ENCODE measurements at regions not wholly inside any gene's neighbourhood (a gene's known extent, or its start where the extent isn't known, plus 50 kb on each side); places are given as distances from the start of the nearest gene placed in this dataset.

DNA sequence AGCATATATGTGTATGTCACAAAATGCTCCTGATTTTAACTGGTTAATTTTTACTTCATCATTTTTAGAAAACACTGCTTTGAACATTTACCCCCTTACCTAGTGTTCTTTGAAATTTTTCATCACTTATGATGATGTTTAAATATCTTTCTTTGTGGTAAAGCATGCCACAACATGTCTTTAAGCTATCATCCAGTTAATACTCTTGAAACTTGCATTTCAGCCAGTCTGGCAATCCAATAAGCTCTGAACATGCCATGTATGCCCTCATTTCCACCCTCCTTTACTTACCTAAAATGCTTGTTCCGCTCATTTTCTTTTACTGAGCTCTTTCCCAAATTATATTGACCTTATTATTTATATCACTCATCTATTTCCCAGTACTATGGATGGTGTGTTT is 581.2 kb downstream of the RAPGEF2 start:
- DNase-seq (ENCODE audit: low read depth) = no peak
- TF ChIP-seq CTCF (IDR thresholded peaks at IDR 0.05; ENCODE audit: insufficient read depth, low read length) = no peak
- H3K4me3 ChIP-seq (ENCODE audit: low read depth, low read length) = no peak overlapping the region

GRCh38 chr4:159685340-159686092 is 582.6 kb downstream of the RAPGEF2 start:
- no peak for TF ChIP-seq CTCF (IDR thresholded peaks at IDR 0.05; ENCODE audit: insufficient read depth, low read length)
- no peak overlapping the region for H3K4me3 ChIP-seq (ENCODE audit: low read depth, low read length)
- no peak for DNase-seq (ENCODE audit: low read depth)

GRCh38 chr4:159689526-159689925 is 586.6 kb downstream of the RAPGEF2 start:
- no peak overlapping the region for H3K4me3 ChIP-seq (ENCODE audit: low read depth, low read length)
- no peak for DNase-seq (ENCODE audit: low read depth)
- TF ChIP-seq CTCF (IDR thresholded peaks at IDR 0.05; ENCODE audit: insufficient read depth, low read length) = no peak

DNA sequence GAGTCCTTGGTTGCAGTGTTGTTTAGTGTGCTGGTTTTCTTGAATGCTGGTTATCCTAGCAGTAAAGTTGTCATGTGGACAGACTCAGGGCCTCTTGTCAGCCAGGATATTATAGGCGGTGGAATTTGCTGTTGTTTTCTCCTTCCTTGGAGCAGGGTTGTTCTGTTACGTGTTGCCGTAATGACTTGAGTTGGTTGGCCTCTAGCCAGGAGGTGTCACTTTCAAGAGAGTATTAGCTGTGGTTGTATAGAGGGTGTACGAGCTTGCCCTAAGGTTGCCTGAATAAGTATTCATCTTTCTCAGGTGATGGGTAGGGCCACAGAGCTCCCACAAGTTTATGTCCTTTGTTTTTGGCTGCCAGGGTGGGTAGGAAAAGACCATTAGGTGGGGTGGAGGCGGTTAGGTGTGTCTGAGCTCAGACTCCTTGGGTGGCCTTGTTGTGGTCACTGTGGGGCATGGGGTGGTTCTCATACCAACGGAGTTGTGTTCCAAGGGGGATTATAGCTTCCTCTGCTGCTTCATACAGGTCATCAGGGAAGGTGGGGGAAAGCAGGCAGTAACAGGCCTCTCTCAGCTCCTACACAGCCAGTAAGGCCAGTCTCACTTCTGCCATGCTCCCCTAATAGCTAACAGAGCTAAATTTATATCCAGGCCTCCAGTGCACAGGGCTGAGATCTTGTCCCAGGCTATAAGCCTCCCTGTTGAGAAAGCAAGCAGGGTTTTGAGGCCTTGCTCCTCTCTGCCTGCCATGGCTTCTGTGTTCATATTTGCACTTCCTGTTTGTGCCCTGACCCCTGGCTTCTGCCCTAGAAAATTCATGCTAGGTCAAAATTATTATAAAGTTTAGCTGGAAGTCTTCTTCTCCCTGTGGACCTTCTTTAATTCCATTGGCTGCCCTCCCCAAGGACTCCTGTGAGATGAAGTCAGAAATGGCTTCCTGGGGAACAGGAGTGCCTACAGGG is 594.7 kb downstream of the RAPGEF2 start:
- no peak for TF ChIP-seq CTCF (IDR thresholded peaks at IDR 0.05; ENCODE audit: insufficient read depth, low read length)

GRCh38 chr4:159698336-159698735 is 595.5 kb downstream of the RAPGEF2 start:
- no peak for TF ChIP-seq CTCF (IDR thresholded peaks at IDR 0.05; ENCODE audit: insufficient read depth, low read length)
- DNase-seq (ENCODE audit: low read depth) = no peak
- H3K4me3 ChIP-seq (ENCODE audit: low read depth, low read length) = no peak overlapping the region

More for the DNA sequence above, 594.7 kb downstream of the RAPGEF2 start:
- DNase-seq (ENCODE audit: low read depth) = no peak
- H3K4me3 ChIP-seq (ENCODE audit: low read depth, low read length) = no peak overlapping the region

DNA sequence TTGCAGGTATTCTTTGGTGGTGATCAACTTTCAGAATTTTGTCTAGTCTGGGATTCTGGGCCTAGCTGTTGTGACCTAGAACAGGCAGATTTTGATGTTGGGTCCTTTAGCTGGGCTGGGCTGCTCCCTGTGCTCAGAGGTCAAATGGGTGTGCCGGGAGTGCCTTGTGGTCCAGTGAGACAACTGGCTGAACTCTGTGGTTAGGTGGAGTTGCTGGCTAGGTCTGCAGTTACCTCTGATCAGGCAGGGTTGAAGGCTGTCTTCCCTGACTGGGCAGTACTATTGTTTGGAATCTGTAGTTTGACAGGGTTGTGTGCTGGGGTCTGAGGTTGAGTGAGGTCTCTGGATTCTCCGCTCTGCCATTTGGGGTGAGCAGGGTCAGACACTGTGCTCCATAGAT is 599.3 kb downstream of the RAPGEF2 start:
- DNase-seq (ENCODE audit: low read depth) = no peak

More for the DNA sequence above, 599.3 kb downstream of the RAPGEF2 start:
- TF ChIP-seq CTCF (IDR thresholded peaks at IDR 0.05; ENCODE audit: insufficient read depth, low read length) = no peak
- H3K4me3 ChIP-seq (ENCODE audit: low read depth, low read length) = no peak overlapping the region

Data from fibroblast of the aortic adventitia (primary cell).